ENCODE measurements at regions not wholly inside any gene's neighbourhood (a gene's known extent, or its start where the extent isn't known, plus 50 kb on each side); places are given as distances from the start of the nearest gene placed in this dataset.

DNA sequence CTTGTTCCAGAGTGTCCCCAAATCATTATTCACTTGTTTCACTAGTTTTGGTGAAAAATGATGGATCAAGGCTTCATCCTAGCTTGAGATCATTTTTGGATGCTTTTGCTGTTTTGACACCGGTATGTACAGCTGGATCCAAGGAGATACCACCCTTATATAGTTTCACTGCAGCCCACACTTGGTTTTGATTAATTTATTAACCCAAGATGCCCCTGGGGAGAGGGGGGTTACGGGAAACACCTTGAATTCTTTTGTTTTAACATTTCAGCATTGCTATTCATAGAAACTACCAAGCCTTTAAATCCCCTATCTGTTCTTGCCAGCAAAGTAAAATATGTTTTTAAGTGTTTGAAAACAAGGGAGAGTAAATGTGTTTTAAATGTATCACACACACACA, 457.7 kb upstream of the RUNX1 start:
- H3K36me3 ChIP-seq (replicated peaks in 1 of 2; ENCODE audit: control insufficient read depth in 1 of 2, insufficient read depth in 2 of 2, low read length in 2 of 2), result no peaks in the 10 kb centered on the region
- H3K9me3 ChIP-seq (ENCODE audit: low read length), result no peaks in the 10 kb centered on the region
- H3K4me2 ChIP-seq (ENCODE audit: low read depth, low read length), result no peak overlapping the region
- 54% methylated on average over 2 of the region's 2 CpGs for WGBS (ENCODE audit: low lambda C conversion rate)
- DNase-seq (ENCODE audit: low spot score) (no peak), ATAC-seq (no peak), FAIRE-seq (no peak)
- peaks cover 7% of the 10 kb centered on the region; the same call in 1 of the 2 replicates for H3K4me1 ChIP-seq (ENCODE audit: insufficient read depth, low read length)
- intact Hi-C loops (cut with micrococcal nuclease; ENCODE audit: unreplicated experiment), result loop anchor here (10.0 kb wide), 2 partner anchors 452 to 612 kb away; no protein-coding TSS in a partner anchor
- no peaks in the 10 kb centered on the region for H3K79me2 ChIP-seq (ENCODE audit: insufficient read depth, low read length)
- no peak overlapping the region for H3K4me3 ChIP-seq (replicated peaks in 1 of 3; ENCODE audit: insufficient read depth in 1 of 3, low read depth in 2 of 3, low read length in 3 of 3)
- H3K27me3 ChIP-seq (ENCODE audit: control insufficient read depth in 1 of 2, insufficient read depth in 2 of 2, low read length in 2 of 2), result no peaks in the 10 kb centered on the region
- in situ Hi-C loops (cut with HindIII; ENCODE audit: extremely low pct_ligation_motif_present, low pct_unique_long_range_greater_than_20kb), result no loop called here
- ChIA-PET POLR2A (no interaction called here), CTCF (ENCODE audit: low intra/inter-chr PET ratio, low total read pairs) (no interaction called here)
- no peak overlapping the region for H3K9ac ChIP-seq (ENCODE audit: insufficient read depth, low read depth, low read length)
- BruUV-seq (replicated peaks), result no TSS peak
- no peak overlapping the region for H2AFZ ChIP-seq (ENCODE audit: low read length)
- TF ChIP-seq, protein P1, sequence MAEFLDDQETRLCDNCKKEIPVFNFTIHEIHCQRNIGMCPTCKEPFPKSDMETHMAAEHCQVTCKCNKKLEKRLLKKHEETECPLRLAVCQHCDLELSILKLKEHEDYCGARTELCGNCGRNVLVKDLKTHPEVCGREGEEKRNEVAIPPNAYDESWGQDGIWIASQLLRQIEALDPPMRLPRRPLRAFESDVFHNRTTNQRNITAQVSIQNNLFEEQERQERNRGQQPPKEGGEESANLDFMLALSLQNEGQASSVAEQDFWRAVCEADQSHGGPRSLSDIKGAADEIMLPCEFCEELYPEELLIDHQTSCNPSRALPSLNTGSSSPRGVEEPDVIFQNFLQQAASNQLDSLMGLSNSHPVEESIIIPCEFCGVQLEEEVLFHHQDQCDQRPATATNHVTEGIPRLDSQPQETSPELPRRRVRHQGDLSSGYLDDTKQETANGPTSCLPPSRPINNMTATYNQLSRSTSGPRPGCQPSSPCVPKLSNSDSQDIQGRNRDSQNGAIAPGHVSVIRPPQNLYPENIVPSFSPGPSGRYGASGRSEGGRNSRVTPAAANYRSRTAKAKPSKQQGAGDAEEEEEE (CRISPR knock-in tag; IDR thresholded peaks at IDR 0.05; ENCODE audit: borderline replicate concordance), result no peak
- TF ChIP-seq MLXIP (CRISPR knock-in tag; IDR thresholded peaks at IDR 0.05; ENCODE audit: borderline replicate concordance) (no peak), CREBL2 (CRISPR knock-in tag; IDR thresholded peaks at IDR 0.05; ENCODE audit: borderline replicate concordance) (no peak), SNAPC2 (CRISPR knock-in tag; IDR thresholded peaks at IDR 0.05) (no peak), KMT2A (CRISPR knock-in tag; IDR thresholded peaks at IDR 0.05) (no peak), ATRX (CRISPR knock-in tag; IDR thresholded peaks at IDR 0.05; ENCODE audit: borderline replicate concordance) (no peak), ZFP36L1 (CRISPR knock-in tag; IDR thresholded peaks at IDR 0.05) (no peak), ZNF335 (CRISPR knock-in tag; IDR thresholded peaks at IDR 0.05) (no peak), MYC (CRISPR knock-in tag; IDR thresholded peaks at IDR 0.05; ENCODE audit: borderline replicate concordance) (no peak), JUN (CRISPR knock-in tag; IDR thresholded peaks at IDR 0.05) (no peak), NR1H2 (CRISPR knock-in tag; IDR thresholded peaks at IDR 0.05; ENCODE audit: borderline replicate concordance, low read depth) (no peak), ZNF644 (CRISPR knock-in tag; IDR thresholded peaks at IDR 0.05; ENCODE audit: low read depth) (no peak), U2AF2 (IDR thresholded peaks at IDR 0.05; ENCODE audit: low read depth, low read length) (no peak)
- TF ChIP-seq, protein P2, sequence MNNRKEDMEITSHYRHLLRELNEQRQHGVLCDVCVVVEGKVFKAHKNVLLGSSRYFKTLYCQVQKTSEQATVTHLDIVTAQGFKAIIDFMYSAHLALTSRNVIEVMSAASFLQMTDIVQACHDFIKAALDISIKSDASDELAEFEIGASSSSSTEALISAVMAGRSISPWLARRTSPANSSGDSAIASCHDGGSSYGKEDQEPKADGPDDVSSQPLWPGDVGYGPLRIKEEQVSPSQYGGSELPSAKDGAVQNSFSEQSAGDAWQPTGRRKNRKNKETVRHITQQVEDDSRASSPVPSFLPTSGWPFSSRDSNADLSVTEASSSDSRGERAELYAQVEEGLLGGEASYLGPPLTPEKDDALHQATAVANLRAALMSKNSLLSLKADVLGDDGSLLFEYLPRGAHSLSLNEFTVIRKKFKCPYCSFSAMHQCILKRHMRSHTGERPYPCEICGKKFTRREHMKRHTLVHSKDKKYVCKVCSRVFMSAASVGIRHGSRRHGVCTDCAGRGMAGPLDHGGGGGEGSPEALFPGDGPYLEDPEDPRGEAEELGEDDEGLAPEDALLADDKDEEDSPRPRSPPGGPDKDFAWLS (CRISPR knock-in tag; IDR thresholded peaks at IDR 0.05; ENCODE audit: borderline replicate concordance), result no peak
- TF ChIP-seq, protein P3, sequence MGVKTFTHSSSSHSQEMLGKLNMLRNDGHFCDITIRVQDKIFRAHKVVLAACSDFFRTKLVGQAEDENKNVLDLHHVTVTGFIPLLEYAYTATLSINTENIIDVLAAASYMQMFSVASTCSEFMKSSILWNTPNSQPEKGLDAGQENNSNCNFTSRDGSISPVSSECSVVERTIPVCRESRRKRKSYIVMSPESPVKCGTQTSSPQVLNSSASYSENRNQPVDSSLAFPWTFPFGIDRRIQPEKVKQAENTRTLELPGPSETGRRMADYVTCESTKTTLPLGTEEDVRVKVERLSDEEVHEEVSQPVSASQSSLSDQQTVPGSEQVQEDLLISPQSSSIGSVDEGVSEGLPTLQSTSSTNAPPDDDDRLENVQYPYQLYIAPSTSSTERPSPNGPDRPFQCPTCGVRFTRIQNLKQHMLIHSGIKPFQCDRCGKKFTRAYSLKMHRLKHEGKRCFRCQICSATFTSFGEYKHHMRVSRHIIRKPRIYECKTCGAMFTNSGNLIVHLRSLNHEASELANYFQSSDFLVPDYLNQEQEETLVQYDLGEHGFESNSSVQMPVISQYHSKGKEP (CRISPR knock-in tag; IDR thresholded peaks at IDR 0.05), result no peak
- no peaks in the 10 kb centered on the region for H4K20me1 ChIP-seq (ENCODE audit: insufficient read depth, low read length)
- no peak overlapping the region for H3K27ac ChIP-seq (ENCODE audit: extremely low read length, insufficient read depth, low read length)

All from HepG2 (cell line).